K562 (cell line): ENCODE measurements at regions not wholly inside any gene's neighbourhood (a gene's known extent, or its start where the extent isn't known, plus 50 kb on each side); places are given as distances from the start of the nearest gene placed in this dataset.

Source experiments
- ATAC-seq: fragments of 200-7000 bp; cut with Tn5 transposase; 3 replicates; pipeline ENCODE4 v1.9.1; 2020; ENCODE audit warnings: moderate library complexity
- BruUV-seq: library from RNA; stranded (reverse); fragments of 400-500 nt; replicated peaks from 2 replicates; lab custom pipeline; 2021; lab: Mats Ljungman, UMichigan
- CTCF ChIA-PET: fragments of 300-600 bp; formaldehyde crosslinking; extraction: SDS; loops from one replicate; lab custom pipeline; 2021; ENCODE audit warnings: low intra/inter-chr PET ratio; lab: Yijun Ruan, JAX
- POLR2A ChIA-PET: fragments of 300-600, 350-650 bp; sonication (Branson Sonifier 250); formaldehyde crosslinking; extraction: SDS; loops from one replicate; lab custom pipeline; 2021; ENCODE audit warnings: antibody characterized with exemption, inconsistent platforms; lab: Yijun Ruan, JAX
- DNase-seq, 4 experiments: peaks; one replicate each; pipeline versions ENCODE4 v3.0.0 to v3.0.0-alpha.2; 2011 to 2018; ENCODE audit warnings: low spot score in 3 of 4, mixed read lengths in 3 of 4; ENCODE audit errors: extremely low read depth in 1 of 4
- FAIRE-seq: peaks from 2 replicates; lab custom pipeline; 2011; peaks lifted over from hg19 to GRCh38; lab: Jason Lieb, UNC
- H2AFZ ChIP-seq: 2 replicates; pipeline ENCODE4 v1.6.0; 2011; ENCODE audit warnings: low read depth, low read length, control low read depth, inconsistent platforms
- H3K27ac ChIP-seq: fragments of 200-600 bp; 3 replicates; pipeline ENCODE4 v1.8.0; 2011; ENCODE audit warnings: low read depth, mild to moderate bottlenecking, control low read depth, inconsistent platforms, low read length, moderate library complexity, mixed read lengths; ENCODE audit errors: extremely low read depth
- H3K27me3 ChIP-seq, 2 experiments: fragments of 300-600 bp in 1 of 2; 2 replicates in 1 of 2; 3 replicates in 1 of 2; pipeline versions ENCODE4 v1.6.0 to v1.8.0; 2011; ENCODE audit warnings: inconsistent platforms in 2 of 2, low read length in 2 of 2, mild to moderate bottlenecking in 1 of 2, mixed read lengths in 1 of 2, moderate library complexity in 1 of 2; ENCODE audit not compliant: control insufficient read depth in 2 of 2, insufficient read depth in 2 of 2
- H3K36me3 ChIP-seq: fragments of 300-600 bp; 3 replicates; pipeline ENCODE4 v1.8.0; 2011; ENCODE audit warnings: mild to moderate bottlenecking, low read length, inconsistent platforms; ENCODE audit not compliant: control insufficient read depth, insufficient read depth
- H3K4me1 ChIP-seq, 2 experiments: fragments of 200-600 bp in 1 of 2; replicated peaks in 1 of 2; 2 replicates in 1 of 2; 3 replicates in 1 of 2; pipeline versions ENCODE4 v1.5.1 to v1.8.0; 2011; ENCODE audit warnings: inconsistent platforms in 2 of 2, low read length in 2 of 2, mild to moderate bottlenecking in 1 of 2, mixed read lengths in 1 of 2, moderate library complexity in 1 of 2; ENCODE audit not compliant: control insufficient read depth in 2 of 2, insufficient read depth in 2 of 2
- H3K4me2 ChIP-seq: 2 replicates; pipeline ENCODE4 v1.6.1; 2011; ENCODE audit warnings: low read length, control low read depth, inconsistent platforms, mixed read lengths; ENCODE audit not compliant: insufficient read depth
- H3K4me3 ChIP-seq: fragments of 200-600 bp; sonication (generic), shearing (Covaris generic); 2 replicates; pipeline ENCODE4 v1.5.1; 2016; ENCODE audit warnings: control low read depth, inconsistent platforms
- H3K79me2 ChIP-seq: fragments of 200-600 bp; 3 replicates; pipeline ENCODE4 v1.8.0; 2011; ENCODE audit warnings: low read length, inconsistent platforms; ENCODE audit not compliant: control insufficient read depth, insufficient read depth
- H3K9ac ChIP-seq, 2 experiments: 2 replicates each; pipeline versions ENCODE4 v1.6.0 to v1.6.1; 2011; ENCODE audit warnings: low read depth in 2 of 2, low read length in 2 of 2, control low read depth in 1 of 2, inconsistent platforms in 1 of 2, mild to moderate bottlenecking in 1 of 2, mixed read lengths in 1 of 2; ENCODE audit not compliant: insufficient read depth in 1 of 2
- H3K9me1 ChIP-seq: one replicate; pipeline ENCODE4 v1.6.0; 2011; ENCODE audit warnings: inconsistent platforms, mild to moderate bottlenecking, low read length, moderate library complexity; ENCODE audit not compliant: control insufficient read depth, insufficient read depth
- H3K9me3 ChIP-seq: replicated peaks from 2 replicates; pipeline ENCODE4 v1.5.1; 2011; ENCODE audit warnings: low read depth, low read length, inconsistent platforms; ENCODE audit not compliant: control insufficient read depth, insufficient read depth
- H4K20me1 ChIP-seq: replicated peaks from 2 replicates; pipeline ENCODE4 v1.6.1; 2011; ENCODE audit warnings: low read length, inconsistent platforms, mixed read lengths; ENCODE audit not compliant: control insufficient read depth, insufficient read depth
- CAMTA2 ChIP-seq: fragments of 250-450 bp; sonication (Bioruptor Pico); conservative IDR thresholded peaks from 2 replicates; pipeline ENCODE4 v1.5.1; 2022
- GABPA ChIP-seq: fragments of 200-800 bp; sonication (Bioruptor generic); conservative IDR thresholded peaks from 2 replicates; pipeline ENCODE4 v1.6.1; 2016; ENCODE audit warnings: low read depth, missing genetic modification characterization, missing compliant biosample characterization
- GTF2A2 ChIP-seq: IDR thresholded peaks from 2 replicates; pipeline ENCODE4 v1.6.1; 2016; ENCODE audit warnings: mild to moderate bottlenecking, missing genetic modification characterization, missing compliant biosample characterization
- HDAC6 ChIP-seq: IDR thresholded peaks from 2 replicates; pipeline ENCODE4 v1.6.1; 2012; ENCODE audit warnings: low read depth, mild to moderate bottlenecking, control low read depth, inconsistent platforms, low read length, moderate library complexity
- PPARD ChIP-seq: fragments of 250-450 bp; sonication (Bioruptor Pico); IDR thresholded peaks from 2 replicates; pipeline ENCODE4 v1.8.0; 2022; ENCODE audit warnings: inconsistent platforms, mild to moderate bottlenecking, moderate library complexity
- RAD51 ChIP-seq: fragments of 450-650 bp; IDR thresholded peaks from 2 replicates; pipeline ENCODE4 v1.7.1; 2016; ENCODE audit warnings: low read depth, mild to moderate bottlenecking, borderline replicate concordance
- RBFOX2 ChIP-seq: fragments of 200-400 bp; formaldehyde crosslinking; IDR thresholded peaks from 2 replicates; pipeline ENCODE4 v1.6.1; 2017; ENCODE audit warnings: low read depth, mild to moderate bottlenecking, low read length, moderate library complexity
- RBM14 ChIP-seq: fragments of 200-400 bp; formaldehyde crosslinking; IDR thresholded peaks from 2 replicates; pipeline ENCODE4 v1.6.1; 2018; ENCODE audit warnings: low read depth, mild to moderate bottlenecking, low read length, moderate library complexity, borderline replicate concordance; ENCODE audit not compliant: insufficient read depth
- XRCC3 ChIP-seq: fragments of 450-650 bp; IDR thresholded peaks from 2 replicates; pipeline ENCODE4 v1.6.1; 2017; ENCODE audit warnings: mild to moderate bottlenecking, moderate library complexity
- ZBTB26 ChIP-seq: fragments of 450-650 bp; formaldehyde crosslinking; IDR thresholded peaks from 2 replicates; pipeline ENCODE4 v1.4.0; 2022; ENCODE audit warnings: missing genetic modification characterization
- ZBTB8A ChIP-seq: fragments of 450-650 bp; IDR thresholded peaks from 2 replicates; pipeline ENCODE4 v1.6.1; 2018; ENCODE audit warnings: mild to moderate bottlenecking, moderate library complexity; ENCODE audit not compliant: partially characterized antibody
- ZNF23 ChIP-seq: fragments of 250-450 bp; sonication (Bioruptor Pico); IDR thresholded peaks from 2 replicates; pipeline ENCODE4 v1.4.0; 2020; ENCODE audit warnings: mild to moderate bottlenecking
- ZNF24 ChIP-seq: fragments of 450-650 bp; IDR thresholded peaks from 2 replicates; pipeline ENCODE4 v1.6.1; 2016
- ZNF263 ChIP-seq: sonication (generic); formaldehyde crosslinking; IDR thresholded peaks from 2 replicates; pipeline ENCODE4 v1.8.0; 2022; ENCODE audit warnings: mild to moderate bottlenecking, missing genetic modification reagents, borderline replicate concordance
- ZNF395 ChIP-seq: fragments of 200-800 bp; sonication (Bioruptor generic); IDR thresholded peaks from 2 replicates; pipeline ENCODE4 v1.6.1; 2017; ENCODE audit warnings: missing genetic modification characterization, missing compliant biosample characterization
- WGBS: fragments of 100-300 bp; shearing (Covaris generic); methylation state at CpG from one replicate; pipeline ENCODE4 v1.1.6; 2016; ENCODE audit warnings: low coverage, mixed read lengths; ENCODE audit not compliant: insufficient coverage; ENCODE audit errors: missing lambda C conversion rate; 5-methylcytosine and 5-hydroxymethylcytosine counted together
- in situ Hi-C: fragments of 300-500 bp; cut with MboI; formaldehyde crosslinking; loops from 4 replicates; pipeline ENCODE4 v1.15.0; 2018; ENCODE audit warnings: inconsistent platforms, mixed read lengths
- intact Hi-C: fragments of 100-400 bp; cut with micrococcal nuclease; formaldehyde crosslinking; loops from 2 replicates; pipeline ENCODE4 v1.14.2; 2022
- TF ChIP-seq, protein P1 (sequence below): fragments of 450-650 bp; IDR thresholded peaks from 2 replicates; pipeline ENCODE4 v1.6.1; 2016

- H4K20me1 ChIP-seq, result no peaks in the 10 kb centered on the region
- no TSS peak for BruUV-seq
- H3K27ac ChIP-seq, result no peak overlapping the region
- POLR2A ChIA-PET, result no interaction called here
- H3K4me1 ChIP-seq, result no peaks in the 10 kb centered on the region
- H3K4me2 ChIP-seq, result no peak overlapping the region
- H3K4me3 ChIP-seq, result no peak overlapping the region
- WGBS, result 3% methylated on average over 4 of the region's 4 CpGs
- no peak overlapping the region for H3K9ac ChIP-seq
- no peaks in the 10 kb centered on the region for H3K9me3 ChIP-seq
- in situ Hi-C loops, result loop anchor here (25.0 kb wide), 1 partner anchor 1454 kb away; no protein-coding TSS in a partner anchor
- DNase-seq, result no peak
- TF ChIP-seq GTF2A2, result no peak
- no peak for TF ChIP-seq RBFOX2
- no peak for TF ChIP-seq ZBTB26 (CRISPR knock-in tag)
- TF ChIP-seq HDAC6, result no peak
- TF ChIP-seq ZNF24, result no peak
- no peak for TF ChIP-seq ZNF263
- TF ChIP-seq RBM14, result no peak
- TF ChIP-seq PPARD (CRISPR knock-in tag), result no peak
- TF ChIP-seq RAD51, result no peak
- TF ChIP-seq XRCC3, result no peak
- no peak for TF ChIP-seq ZNF23 (CRISPR knock-in tag)
- TF ChIP-seq CAMTA2, result no peak
- TF ChIP-seq ZNF395 (CRISPR knock-in tag), result no peak
- no peak for TF ChIP-seq GABPA
- TF ChIP-seq, protein P1, sequence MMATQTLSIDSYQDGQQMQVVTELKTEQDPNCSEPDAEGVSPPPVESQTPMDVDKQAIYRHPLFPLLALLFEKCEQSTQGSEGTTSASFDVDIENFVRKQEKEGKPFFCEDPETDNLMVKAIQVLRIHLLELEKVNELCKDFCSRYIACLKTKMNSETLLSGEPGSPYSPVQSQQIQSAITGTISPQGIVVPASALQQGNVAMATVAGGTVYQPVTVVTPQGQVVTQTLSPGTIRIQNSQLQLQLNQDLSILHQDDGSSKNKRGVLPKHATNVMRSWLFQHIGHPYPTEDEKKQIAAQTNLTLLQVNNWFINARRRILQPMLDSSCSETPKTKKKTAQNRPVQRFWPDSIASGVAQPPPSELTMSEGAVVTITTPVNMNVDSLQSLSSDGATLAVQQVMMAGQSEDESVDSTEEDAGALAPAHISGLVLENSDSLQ, result no peak
- TF ChIP-seq ZBTB8A, result no peak
- ATAC-seq, result no peak
- no peak for FAIRE-seq
- no peak overlapping the region for H2AFZ ChIP-seq
- no peaks in the 10 kb centered on the region for H3K36me3 ChIP-seq
- intact Hi-C loops, result no loop called here
- H3K9me1 ChIP-seq, result no peaks in the 10 kb centered on the region
- CTCF ChIA-PET, result no interaction called here
- H3K27me3 ChIP-seq, result no peaks in the 10 kb centered on the region
- no peaks in the 10 kb centered on the region for H3K79me2 ChIP-seq
Measured at GRCh38 chr10:111316722-111317212, 239.9 kb downstream of the ADRA2A start.
